ENCODE measurements at regions not wholly inside any gene's neighbourhood (a gene's known extent, or its start where the extent isn't known, plus 50 kb on each side); places are given as distances from the start of the nearest gene placed in this dataset.

GRCh38 chr22:48250937-48251530 is 1488.6 kb downstream of the TBC1D22A start:
- intact Hi-C loops (cut with DNase I; ENCODE audit: low total_unique reads): no loop called here
- 69 to 78% (median 73%) methylated on average over 5 of the region's 5 CpGs for WGBS, 5 donors

GRCh38 chr22:48250286-48250895 is 1487.9 kb downstream of the TBC1D22A start:
- Histone ChIP-seq H3K4me1 (peaks cover 0 to 2% (median 0%) of the 10 kb centered on the region in 6 donors), H3K9me3 (no peaks in the 10 kb centered on the region), H3K4me3 (no peak overlapping the region), H3K36me3 (no peaks in the 10 kb centered on the region), H3K27me3 (replicated peaks in 1 of 7) (peaks cover 0 to 74% (median 12%) of the 10 kb centered on the region in 7 donors), H3K27ac (no peak overlapping the region)
- DNase-seq: peak; percentile 62
- intact Hi-C loops (cut with DNase I; ENCODE audit: low total_unique reads): no loop called here
- TF ChIP-seq POLR2AphosphoS5 (IDR thresholded peaks at IDR 0.05): no peak
- TF ChIP-seq POLR2A (IDR thresholded peaks at IDR 0.05): no peak
- TF ChIP-seq CTCF (IDR thresholded peaks at IDR 0.05 in 8 of 11, conservative IDR thresholded peaks at IDR 0.05 in 3 of 11): no peak
- 74 to 82% (median 78%) methylated on average over 16 of the region's 16 CpGs for WGBS, 5 donors

More at GRCh38 chr22:48250937-48251530, 1488.6 kb downstream of the TBC1D22A start:
- Histone ChIP-seq H3K4me3 (no peak overlapping the region), H3K36me3 (no peaks in the 10 kb centered on the region), H3K27ac (no peak overlapping the region), H3K27me3 (replicated peaks in 1 of 7) (peaks cover 0 to 73% (median 12%) of the 10 kb centered on the region in 7 donors), H3K4me1 (no peaks in the 10 kb centered on the region), H3K9me3 (no peaks in the 10 kb centered on the region)
- DNase-seq: peak; percentile 45
- TF ChIP-seq POLR2A (IDR thresholded peaks at IDR 0.05) (no peak), POLR2AphosphoS5 (IDR thresholded peaks at IDR 0.05) (no peak), CTCF (IDR thresholded peaks at IDR 0.05 in 8 of 11, conservative IDR thresholded peaks at IDR 0.05 in 3 of 11) (no peak)

- TF ChIP-seq POLR2AphosphoS5 (IDR thresholded peaks at IDR 0.05): no peak
- no peak for TF ChIP-seq POLR2A (IDR thresholded peaks at IDR 0.05)
- TF ChIP-seq CTCF (IDR thresholded peaks at IDR 0.05 in 8 of 11, conservative IDR thresholded peaks at IDR 0.05 in 3 of 11): no peak
- H3K9me3 ChIP-seq: no peaks in the 10 kb centered on the region
- peaks cover 0 to 74% (median 14%) of the 10 kb centered on the region in 7 donors for H3K27me3 ChIP-seq (replicated peaks in 1 of 7)
- H3K4me3 ChIP-seq: no peak overlapping the region
- no peaks in the 10 kb centered on the region for H3K36me3 ChIP-seq
- intact Hi-C loops (cut with DNase I; ENCODE audit: low total_unique reads): no loop called here
- 73 to 79% (median 73%) methylated on average over 7 of the region's 7 CpGs for WGBS, 5 donors
- H3K27ac ChIP-seq: no peak overlapping the region
- DNase-seq: peak; percentile 7
- H3K4me1 ChIP-seq: peaks cover 0 to 7% (median 0%) of the 10 kb centered on the region in 6 donors
Observed at GRCh38 chr22:48249713-48250268, 1487.3 kb downstream of the TBC1D22A start.

GRCh38 chr22:48248901-48249455 is 1486.5 kb downstream of the TBC1D22A start:
- intact Hi-C loops (cut with DNase I; ENCODE audit: low total_unique reads): no loop called here
- no peaks in the 10 kb centered on the region for H3K36me3 ChIP-seq
- no peaks in the 10 kb centered on the region for H3K9me3 ChIP-seq
- no peak overlapping the region for H3K27ac ChIP-seq
- peaks cover 0 to 74% (median 9%) of the 10 kb centered on the region in 7 donors for H3K27me3 ChIP-seq (replicated peaks in 1 of 7)
- TF ChIP-seq POLR2A (IDR thresholded peaks at IDR 0.05) (no peak), CTCF (IDR thresholded peaks at IDR 0.05 in 8 of 11, conservative IDR thresholded peaks at IDR 0.05 in 3 of 11) (no peak), POLR2AphosphoS5 (IDR thresholded peaks at IDR 0.05) (no peak)
- DNase-seq: peak; percentile 39
- H3K4me1 ChIP-seq: peaks cover 0 to 12% (median 0%) of the 10 kb centered on the region in 6 donors
- H3K4me3 ChIP-seq: no peak overlapping the region
- WGBS, 5 donors: 62 to 79% (median 73%) methylated on average over 7 to 11 of the region's 12 CpGs

All from spleen (tissue), 11 donors.